Natural killer cell (primary cell): ENCODE measurements at regions not wholly inside any gene's neighbourhood (a gene's known extent, or its start where the extent isn't known, plus 50 kb on each side); places are given as distances from the start of the nearest gene placed in this dataset.

Source experiments
- ATAC-seq, 3 donors: fragments of 150-1000 bp in 2 of 3; fragments of 200-7000 bp in 1 of 3; cut with Tn5 transposase; 1 replicate in 1 of 3; 2 replicates in 2 of 3; pipeline ENCODE4 v1.10.0; 2021; ENCODE audit warnings: mild to moderate bottlenecking in 2 of 3, moderate library complexity in 2 of 3
- DNase-seq, 2 donors: peaks; one replicate each; pipeline versions ENCODE4 v3.0.0 to v3.0.0-alpha.2; 2013 to 2021; ENCODE audit warnings: mixed read lengths in 1 of 2
- H3K27ac ChIP-seq: one replicate; pipeline ENCODE4 v1.5.1; 2013; ENCODE audit warnings: mild to moderate bottlenecking, low read length
- H3K27me3 ChIP-seq: one replicate; pipeline ENCODE4 v1.6.1; 2013; ENCODE audit warnings: low read length; ENCODE audit not compliant: control insufficient read depth, insufficient read depth
- H3K36me3 ChIP-seq: one replicate; pipeline ENCODE4 v1.6.1; 2013; ENCODE audit warnings: low read length; ENCODE audit not compliant: control insufficient read depth, insufficient read depth
- H3K4me1 ChIP-seq: one replicate; pipeline ENCODE4 v1.6.1; 2013; ENCODE audit warnings: low read length; ENCODE audit not compliant: control insufficient read depth, insufficient read depth
- H3K4me3 ChIP-seq: one replicate; pipeline ENCODE4 v1.5.1; 2013; ENCODE audit warnings: low read length
- H3K9me3 ChIP-seq: one replicate; pipeline ENCODE4 v1.6.1; 2013; ENCODE audit warnings: low read length; ENCODE audit not compliant: control insufficient read depth, insufficient read depth
- H3K27ac Mint-ChIP-seq, 2 donors: one replicate each; pipeline ENCODE4 v1.8.0; 2022; ENCODE audit warnings: mild to moderate bottlenecking in 2 of 2, mixed read lengths in 2 of 2, moderate library complexity in 1 of 2
- H3K27me3 Mint-ChIP-seq, 2 donors: one replicate each; pipeline ENCODE4 v1.8.0; 2022; ENCODE audit warnings: low read depth in 2 of 2, mixed read lengths in 2 of 2
- H3K36me3 Mint-ChIP-seq: one replicate; pipeline ENCODE4 v1.8.0; 2022; ENCODE audit warnings: mixed read lengths
- H3K4me1 Mint-ChIP-seq, 2 donors: one replicate each; pipeline ENCODE4 v1.8.0; 2022; ENCODE audit warnings: mixed read lengths in 2 of 2
- H3K4me3 Mint-ChIP-seq: one replicate; pipeline ENCODE4 v1.8.0; 2022; ENCODE audit warnings: mild to moderate bottlenecking, moderate library complexity, mixed read lengths
- H3K9me3 Mint-ChIP-seq, 2 donors: one replicate each; pipeline ENCODE4 v1.8.0; 2022; ENCODE audit warnings: mixed read lengths in 2 of 2
- WGBS: methylation state at CpG from one replicate; pipeline ENCODE4 v1.1.7; 2013; ENCODE audit warnings: missing lambda C conversion rate; ENCODE audit not compliant: insufficient coverage; 5-methylcytosine and 5-hydroxymethylcytosine counted together
- intact Hi-C: fragments of 100-400 bp; cut with micrococcal nuclease; formaldehyde crosslinking; loops from one replicate; pipeline ENCODE4 v1.14.2; 2022
- TF ChIP-seq, protein P1 (sequence below): fragments of 200-600 bp; IDR thresholded peaks from one replicate; pipeline ENCODE4 v1.8.0; 2022; ENCODE audit warnings: antibody characterized with exemption

DNA sequence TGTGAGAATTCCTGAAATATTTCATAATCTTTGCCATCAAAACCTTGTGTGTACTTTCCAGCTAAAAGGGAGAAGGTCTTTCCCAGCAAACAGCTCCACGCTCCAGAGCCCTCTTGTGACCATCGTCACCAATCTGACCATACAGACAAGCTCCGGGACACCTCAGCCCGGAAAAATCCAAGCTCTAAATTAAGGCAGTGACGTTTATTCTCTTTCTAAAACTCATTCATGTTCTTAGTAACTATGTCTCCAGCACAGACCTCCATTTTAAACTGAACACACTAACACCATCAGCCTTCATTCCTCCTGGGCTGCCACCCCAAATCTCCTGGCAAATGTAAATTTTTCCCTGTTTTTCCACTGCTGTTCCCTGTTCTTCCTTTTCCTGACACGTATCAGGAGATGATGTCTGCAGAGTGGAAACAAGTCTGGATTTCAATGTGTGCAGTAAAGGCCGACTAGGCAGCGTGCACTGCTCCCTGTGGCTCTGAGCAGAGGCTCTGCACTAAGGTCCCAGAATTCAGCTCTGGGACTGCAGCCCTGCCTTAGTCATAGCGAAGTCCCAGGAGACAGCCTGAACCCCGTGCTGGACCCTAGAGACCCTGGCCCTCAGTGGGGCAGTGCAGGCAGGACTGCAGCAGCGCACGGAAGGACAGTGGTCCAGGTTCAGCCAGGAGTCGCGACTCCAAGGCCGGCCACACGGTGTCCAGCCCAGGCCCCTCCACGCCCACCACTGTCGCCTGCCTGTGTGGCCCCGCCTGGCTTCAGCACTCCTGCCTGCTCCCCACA is 452.5 kb upstream of the SALL3 start:
- peak in 1 of 3 donors; percentile 23 for ATAC-seq
- intact Hi-C loops = no loop called here

DNA sequence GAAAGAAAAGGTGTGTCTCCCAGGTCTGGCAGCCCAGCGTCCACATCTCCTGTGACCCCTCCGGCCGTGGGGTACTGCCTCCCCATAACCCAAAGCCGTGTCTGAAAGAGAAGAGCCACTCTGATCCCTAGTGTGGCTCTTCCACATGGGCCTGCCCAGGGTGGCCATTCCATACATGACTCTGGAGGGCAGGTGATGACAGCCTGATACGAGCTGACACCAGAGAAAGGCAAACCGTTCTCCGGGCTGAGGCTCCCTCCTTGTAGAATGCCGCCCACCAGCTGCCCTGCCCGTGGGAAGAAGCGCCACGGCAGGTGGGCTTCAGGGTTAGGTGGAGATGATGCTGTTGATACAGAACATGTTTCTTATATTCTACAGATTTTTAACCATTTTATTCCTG is 451.6 kb upstream of the SALL3 start:
- H3K36me3 Mint-ChIP-seq = no peaks in the 10 kb centered on the region
- H3K9me3 Mint-ChIP-seq = no peaks in the 10 kb centered on the region
- Histone ChIP-seq H3K4me1 (no peaks in the 10 kb centered on the region), H3K4me3 (no peak overlapping the region), H3K36me3 (no peaks in the 10 kb centered on the region), H3K9me3 (no peaks in the 10 kb centered on the region), H3K27ac (no peak overlapping the region), H3K27me3 (no peaks in the 10 kb centered on the region)
- peaks cover 0 to 5% of the 10 kb centered on the region in 2 donors for H3K27me3 Mint-ChIP-seq
- intact Hi-C loops = no loop called here
- H3K4me1 Mint-ChIP-seq = peaks cover 0 to 4% of the 10 kb centered on the region in 2 donors
- DNase-seq (no peak), ATAC-seq (no peak)
- TF ChIP-seq, protein P1, sequence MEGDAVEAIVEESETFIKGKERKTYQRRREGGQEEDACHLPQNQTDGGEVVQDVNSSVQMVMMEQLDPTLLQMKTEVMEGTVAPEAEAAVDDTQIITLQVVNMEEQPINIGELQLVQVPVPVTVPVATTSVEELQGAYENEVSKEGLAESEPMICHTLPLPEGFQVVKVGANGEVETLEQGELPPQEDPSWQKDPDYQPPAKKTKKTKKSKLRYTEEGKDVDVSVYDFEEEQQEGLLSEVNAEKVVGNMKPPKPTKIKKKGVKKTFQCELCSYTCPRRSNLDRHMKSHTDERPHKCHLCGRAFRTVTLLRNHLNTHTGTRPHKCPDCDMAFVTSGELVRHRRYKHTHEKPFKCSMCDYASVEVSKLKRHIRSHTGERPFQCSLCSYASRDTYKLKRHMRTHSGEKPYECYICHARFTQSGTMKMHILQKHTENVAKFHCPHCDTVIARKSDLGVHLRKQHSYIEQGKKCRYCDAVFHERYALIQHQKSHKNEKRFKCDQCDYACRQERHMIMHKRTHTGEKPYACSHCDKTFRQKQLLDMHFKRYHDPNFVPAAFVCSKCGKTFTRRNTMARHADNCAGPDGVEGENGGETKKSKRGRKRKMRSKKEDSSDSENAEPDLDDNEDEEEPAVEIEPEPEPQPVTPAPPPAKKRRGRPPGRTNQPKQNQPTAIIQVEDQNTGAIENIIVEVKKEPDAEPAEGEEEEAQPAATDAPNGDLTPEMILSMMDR = no peak
- H3K27ac Mint-ChIP-seq = no peak overlapping the region
- no peak overlapping the region for H3K4me3 Mint-ChIP-seq
- 91% methylated on average over 8 of the region's 11 CpGs for WGBS

More for the DNA sequence above, 452.5 kb upstream of the SALL3 start:
- H3K36me3 ChIP-seq = no peaks in the 10 kb centered on the region
- no peaks in the 10 kb centered on the region for H3K27me3 ChIP-seq
- H3K27ac Mint-ChIP-seq = no peak overlapping the region
- DNase-seq = no peak
- no peak overlapping the region for H3K27ac ChIP-seq
- H3K4me3 Mint-ChIP-seq = no peak overlapping the region
- H3K27me3 Mint-ChIP-seq = peaks cover 0 to 5% of the 10 kb centered on the region in 2 donors
- WGBS = 90% methylated on average over 19 of the region's 19 CpGs
- no peaks in the 10 kb centered on the region for H3K4me1 ChIP-seq
- no peak overlapping the region for H3K4me3 ChIP-seq
- TF ChIP-seq, protein P1 = no peak
- peaks cover 0 to 6% of the 10 kb centered on the region in 2 donors for H3K4me1 Mint-ChIP-seq
- no peaks in the 10 kb centered on the region for H3K36me3 Mint-ChIP-seq
- no peaks in the 10 kb centered on the region for H3K9me3 Mint-ChIP-seq
- no peaks in the 10 kb centered on the region for H3K9me3 ChIP-seq

DNA sequence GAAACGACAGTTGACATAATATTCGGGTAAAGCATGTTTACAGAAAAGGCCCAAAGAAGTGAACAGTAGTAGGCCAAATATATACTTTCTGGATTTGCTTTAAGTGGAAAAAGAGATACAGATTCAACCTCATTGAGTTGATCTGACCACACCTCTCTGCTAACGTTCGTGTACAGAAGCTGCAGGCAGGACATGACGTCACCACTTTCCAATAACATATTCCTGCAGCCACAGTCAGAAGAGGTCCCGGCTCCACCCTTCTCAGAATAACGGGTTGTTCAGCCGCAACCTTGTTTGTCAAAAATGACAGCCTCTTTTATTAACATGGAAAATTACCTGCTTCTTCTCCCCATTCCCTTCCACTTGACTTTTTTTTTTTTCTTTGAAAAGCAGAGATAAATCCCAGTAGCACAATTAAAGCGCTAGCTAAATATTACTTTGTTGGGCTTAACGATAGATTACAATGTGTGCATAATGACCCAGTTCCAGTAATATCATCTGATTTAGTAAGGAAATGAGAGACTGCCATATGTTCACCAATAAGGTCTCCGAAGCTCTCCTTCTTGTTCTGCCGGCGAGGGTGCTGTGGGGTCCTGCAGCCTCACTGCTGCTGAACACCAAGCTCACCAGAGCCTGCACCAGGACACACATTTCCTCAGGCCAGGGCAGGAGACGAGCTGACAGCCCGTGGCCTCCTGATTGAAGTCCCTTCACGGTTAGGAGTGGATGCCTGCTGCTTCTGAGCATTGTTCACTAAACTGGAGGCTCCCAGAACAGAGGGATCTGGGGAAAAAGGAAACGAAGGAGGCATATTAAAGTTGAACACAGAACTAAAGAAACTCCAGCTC is 451.0 kb upstream of the SALL3 start:
- H3K9me3 Mint-ChIP-seq = no peaks in the 10 kb centered on the region
- no peak for ATAC-seq
- 87% methylated on average over 17 of the region's 17 CpGs for WGBS

More for the DNA sequence above, 451.0 kb upstream of the SALL3 start:
- no peaks in the 10 kb centered on the region for H3K36me3 Mint-ChIP-seq
- H3K27me3 Mint-ChIP-seq = peaks cover 0 to 5% of the 10 kb centered on the region in 2 donors
- no peaks in the 10 kb centered on the region for H3K4me1 Mint-ChIP-seq
- H3K9me3 ChIP-seq = no peaks in the 10 kb centered on the region
- intact Hi-C loops = no loop called here
- no peak overlapping the region for H3K27ac Mint-ChIP-seq
- no peaks in the 10 kb centered on the region for H3K27me3 ChIP-seq
- H3K4me3 ChIP-seq = no peak overlapping the region
- H3K36me3 ChIP-seq = no peaks in the 10 kb centered on the region
- DNase-seq = no peak
- TF ChIP-seq, protein P1 = no peak
- H3K4me1 ChIP-seq = no peaks in the 10 kb centered on the region
- no peak overlapping the region for H3K4me3 Mint-ChIP-seq
- no peak overlapping the region for H3K27ac ChIP-seq
